Right kidney (tissue), 1 donor: ENCODE measurements at regions not wholly inside any gene's neighbourhood (a gene's known extent, or its start where the extent isn't known, plus 50 kb on each side); places are given as distances from the start of the nearest gene placed in this dataset.

Experiments used
- DNase-seq: peaks from one replicate; pipeline ENCODE4 v3.0.0-alpha.2; 2016

GRCh38 chr1:222099746-222100145 lies 357.9 kb upstream of the DUSP10 start:
- DNase-seq = no peak

GRCh38 chr1:222098404-222098803 lies 356.5 kb upstream of the DUSP10 start:
- DNase-seq = no peak

GRCh38 chr1:222097588-222097987 lies 355.7 kb upstream of the DUSP10 start:
- no peak for DNase-seq

GRCh38 chr1:222096883-222097282 lies 355.0 kb upstream of the DUSP10 start:
- DNase-seq = no peak

- DNase-seq = no peak
These were observed 354.5 kb upstream of the DUSP10 start for GRCh38 chr1:222096476-222096772.

- DNase-seq = no peak
These were observed 354.0 kb upstream of the DUSP10 start for GRCh38 chr1:222095606-222096475.

GRCh38 chr1:222093518-222093917 lies 351.6 kb upstream of the DUSP10 start:
- no peak for DNase-seq

- DNase-seq = no peak
These were observed 348.2 kb upstream of the DUSP10 start for GRCh38 chr1:222090103-222090502.

- no peak for DNase-seq
These were observed 345.5 kb upstream of the DUSP10 start for GRCh38 chr1:222087221-222087920.

- no peak for DNase-seq
These were observed 343.1 kb upstream of the DUSP10 start for GRCh38 chr1:222084996-222085395.

GRCh38 chr1:222084048-222084447 lies 342.2 kb upstream of the DUSP10 start:
- no peak for DNase-seq

- DNase-seq = no peak
These were observed 340.0 kb upstream of the DUSP10 start for GRCh38 chr1:222081859-222082258.

GRCh38 chr1:222079566-222079965 lies 337.7 kb upstream of the DUSP10 start:
- DNase-seq = no peak

GRCh38 chr1:222077206-222077605 lies 335.3 kb upstream of the DUSP10 start:
- DNase-seq = no peak

GRCh38 chr1:222074317-222074716 lies 332.4 kb upstream of the DUSP10 start:
- no peak for DNase-seq

- no peak for DNase-seq
These were observed 331.6 kb upstream of the DUSP10 start for GRCh38 chr1:222073307-222073995.

- DNase-seq = no peak
These were observed 329.5 kb upstream of the DUSP10 start for GRCh38 chr1:222071387-222071786.

GRCh38 chr1:222068937-222069336 lies 327.0 kb upstream of the DUSP10 start:
- no peak for DNase-seq

GRCh38 chr1:222068101-222068500 lies 326.2 kb upstream of the DUSP10 start:
- DNase-seq = no peak

GRCh38 chr1:222066539-222066938 lies 324.6 kb upstream of the DUSP10 start:
- no peak for DNase-seq

- no peak for DNase-seq
These were observed 323.3 kb upstream of the DUSP10 start for GRCh38 chr1:222065234-222065633.

GRCh38 chr1:222064388-222065211 lies 322.7 kb upstream of the DUSP10 start:
- DNase-seq = no peak
